ENCODE measurements at regions not wholly inside any gene's neighbourhood (a gene's known extent, or its start where the extent isn't known, plus 50 kb on each side); places are given as distances from the start of the nearest gene placed in this dataset.

GRCh38 chr7:45460379-45460778 lies 113.8 kb upstream of the ADCY1 start:
- Mint-ChIP-seq H3K27me3 (ENCODE audit: low read depth) (no peaks in the 10 kb centered on the region), H3K4me1 (no peaks in the 10 kb centered on the region), H3K27ac (no peak overlapping the region), H3K36me3 (peaks cover 9% of the 10 kb centered on the region), H3K4me3 (no peak overlapping the region), H3K9me3 (peaks cover 13% of the 10 kb centered on the region)
- ChIA-PET CTCF (no interaction called here), POLR2A (no interaction called here)
- DNase-seq (ENCODE audit: low spot score) (no peak), ATAC-seq (no peak)
- no peak for TF ChIP-seq IRF1 (CRISPR knock-in tag; IDR thresholded peaks at IDR 0.05)
- TF ChIP-seq FOXP1 (CRISPR knock-in tag; IDR thresholded peaks at IDR 0.05; ENCODE audit: borderline replicate concordance), result no peak
- no peak for TF ChIP-seq ARID4B (CRISPR knock-in tag; IDR thresholded peaks at IDR 0.05; ENCODE audit: borderline replicate concordance)
- no peak for TF ChIP-seq ZNF396 (CRISPR knock-in tag; IDR thresholded peaks at IDR 0.05; ENCODE audit: borderline replicate concordance)
- TF ChIP-seq ATF2 (CRISPR knock-in tag; IDR thresholded peaks at IDR 0.05; ENCODE audit: borderline replicate concordance, low read depth), result no peak
- no peak for TF ChIP-seq JAZF1 (CRISPR knock-in tag; IDR thresholded peaks at IDR 0.05)
- no peak for TF ChIP-seq ZNF281 (CRISPR knock-in tag; IDR thresholded peaks at IDR 0.05)

GRCh38 chr7:45461026-45461425 lies 113.1 kb upstream of the ADCY1 start:
- Mint-ChIP-seq H3K4me3 (no peak overlapping the region), H3K4me1 (no peaks in the 10 kb centered on the region), H3K27me3 (ENCODE audit: low read depth) (no peaks in the 10 kb centered on the region), H3K27ac (no peak overlapping the region), H3K36me3 (peaks cover 9% of the 10 kb centered on the region), H3K9me3 (peaks cover 16% of the 10 kb centered on the region)
- DNase-seq (ENCODE audit: low spot score) (no peak), ATAC-seq (no peak)
- CTCF ChIA-PET, result no interaction called here
- TF ChIP-seq NFATC4 (CRISPR knock-in tag; IDR thresholded peaks at IDR 0.05) (no peak), TCF7 (CRISPR knock-in tag; IDR thresholded peaks at IDR 0.05; ENCODE audit: low read depth) (no peak)
- POLR2A ChIA-PET, result no interaction called here

- ATAC-seq (no peak), DNase-seq (ENCODE audit: low spot score) (no peak)
- POLR2A ChIA-PET, result no interaction called here
- TF ChIP-seq E2F4 (CRISPR knock-in tag; IDR thresholded peaks at IDR 0.05; ENCODE audit: borderline replicate concordance, low read depth) (no peak), ZMAT4 (CRISPR knock-in tag; IDR thresholded peaks at IDR 0.05) (no peak), KAT7 (CRISPR knock-in tag; IDR thresholded peaks at IDR 0.05; ENCODE audit: borderline replicate concordance) (no peak), GABPB1 (CRISPR knock-in tag; IDR thresholded peaks at IDR 0.05) (no peak), ESRRA (CRISPR knock-in tag; IDR thresholded peaks at IDR 0.05; ENCODE audit: borderline replicate concordance) (no peak), MYBL2 (CRISPR knock-in tag; IDR thresholded peaks at IDR 0.05) (no peak), CDX4 (CRISPR knock-in tag; IDR thresholded peaks at IDR 0.05; ENCODE audit: borderline replicate concordance) (no peak), ELF4 (CRISPR knock-in tag; IDR thresholded peaks at IDR 0.05; ENCODE audit: low read depth) (no peak), NR2C2 (CRISPR knock-in tag; IDR thresholded peaks at IDR 0.05) (no peak), ZNF121 (CRISPR knock-in tag; IDR thresholded peaks at IDR 0.05) (no peak)
- Mint-ChIP-seq H3K27ac (no peak overlapping the region), H3K27me3 (ENCODE audit: low read depth) (peaks cover 12% of the 10 kb centered on the region), H3K9me3 (peaks cover 37% of the 10 kb centered on the region), H3K36me3 (peaks cover 26% of the 10 kb centered on the region), H3K4me1 (no peaks in the 10 kb centered on the region), H3K4me3 (no peak overlapping the region)
- CTCF ChIA-PET, result no interaction called here
Observed at GRCh38 chr7:45469103-45469502, 105.1 kb upstream of the ADCY1 start.

All from WTC11 (cell line).